ENCODE measurements at regions not wholly inside any gene's neighbourhood (a gene's known extent, or its start where the extent isn't known, plus 50 kb on each side); places are given as distances from the start of the nearest gene placed in this dataset.

GRCh38 chr4:17109126-17109525 is 210.7 kb upstream of the LDB2 start:
- no peak for TF ChIP-seq CTCF (IDR thresholded peaks at IDR 0.05; ENCODE audit: low read depth, low read length)
- TF ChIP-seq MYC (IDR thresholded peaks at IDR 0.05; ENCODE audit: low read depth, low read length): no peak
- TF ChIP-seq MAX (IDR thresholded peaks at IDR 0.05; ENCODE audit: low read depth, low read length): no peak
